T-helper 2 cell treated with Interferon-gamma antibody and Interleukin-4, amounts not matched to agents 5 μg/mL and 100 μg/mL, for 36 hours (primary cell): ENCODE measurements at regions not wholly inside any gene's neighbourhood (a gene's known extent, or its start where the extent isn't known, plus 50 kb on each side); places are given as distances from the start of the nearest gene placed in this dataset.
"Not testable (repeated sequence)": the region's sequence is repeated elsewhere in the genome, so short reads cannot be mapped to it uniquely, and the experiment has no call there.

Source experiments
- DNase-seq: peaks from one replicate; pipeline ENCODE4 v3.0.0; 2021; ENCODE audit warnings: low spot score
- H3K27ac Mint-ChIP-seq: one replicate; pipeline ENCODE4 v1.8.0; 2021; ENCODE audit warnings: mild to moderate bottlenecking, mixed read lengths
- H3K27me3 Mint-ChIP-seq: one replicate; pipeline ENCODE4 v1.8.0; 2021; ENCODE audit warnings: low read depth, mixed read lengths
- H3K36me3 Mint-ChIP-seq: one replicate; pipeline ENCODE4 v1.8.0; 2021; ENCODE audit warnings: low read depth, mixed read lengths
- H3K4me1 Mint-ChIP-seq: one replicate; pipeline ENCODE4 v1.8.0; 2021; ENCODE audit warnings: low read depth, mixed read lengths
- H3K4me3 Mint-ChIP-seq: one replicate; pipeline ENCODE4 v1.8.0; 2022; ENCODE audit warnings: mild to moderate bottlenecking, moderate library complexity, mixed read lengths
- H3K9me3 Mint-ChIP-seq: one replicate; pipeline ENCODE4 v1.8.0; 2021; ENCODE audit warnings: mixed read lengths

DNA sequence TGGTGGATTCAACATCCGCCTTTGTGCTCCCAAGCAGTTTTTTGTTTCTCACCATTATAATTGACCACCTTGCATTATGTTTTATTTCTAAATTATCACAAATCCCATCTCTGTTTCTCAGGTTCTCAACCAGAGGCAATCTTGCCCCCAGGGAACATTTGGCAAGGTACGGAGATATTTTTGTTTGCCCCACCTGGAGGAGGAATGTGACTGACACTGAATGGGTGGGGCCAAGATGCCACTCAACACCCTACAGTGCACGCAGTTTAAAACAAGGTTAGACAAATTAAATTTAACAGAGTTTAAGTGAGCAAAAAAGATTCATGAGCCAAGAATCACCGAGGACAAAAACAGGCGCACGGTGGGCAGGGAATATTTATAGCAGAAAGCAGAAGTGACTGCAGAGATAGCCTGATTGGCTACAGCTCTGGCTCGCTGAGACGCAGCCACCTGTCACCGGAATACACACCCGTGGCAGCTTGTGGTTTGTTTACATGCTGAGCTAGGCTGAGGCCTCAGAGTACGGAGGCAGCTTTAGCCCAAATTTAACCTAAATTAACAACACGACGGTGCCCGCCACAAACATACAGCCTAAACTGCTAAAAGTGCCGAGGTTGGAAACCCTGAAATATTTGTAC lies 150.0 kb upstream of the ALKAL2 start:
- Mint-ChIP-seq H3K27ac (peak overlapping the region; percentile 87), H3K27me3 (peaks cover 4% of the 10 kb centered on the region), H3K9me3 (no peaks in the 10 kb centered on the region), H3K4me3 (peak overlapping the region; percentile 83), H3K4me1 (peaks cover 23% of the 10 kb centered on the region), H3K36me3 (no peaks in the 10 kb centered on the region)
- DNase-seq: peak; percentile 44

DNA sequence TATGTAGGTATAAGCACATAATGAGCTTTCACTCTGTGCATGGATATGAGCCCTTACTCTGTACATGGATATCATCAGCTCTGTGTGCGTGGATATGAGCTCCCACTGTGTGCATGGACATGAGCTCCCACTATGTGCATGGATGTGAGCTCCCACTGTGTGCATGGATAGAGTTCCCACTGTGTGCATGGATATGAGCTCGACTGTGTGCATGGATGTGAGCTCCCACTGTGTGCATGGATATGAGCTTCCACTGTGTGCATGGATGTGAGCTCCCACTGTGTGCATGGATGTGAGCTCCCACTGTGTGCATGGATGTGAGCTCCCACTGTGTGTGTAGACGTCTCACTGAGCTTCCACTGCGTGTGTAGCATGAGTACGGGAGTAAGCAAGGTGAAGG lies 149.3 kb upstream of the ALKAL2 start:
- DNase-seq: no peak
- peak overlapping the region; percentile 45 for H3K27ac Mint-ChIP-seq
- peak overlapping the region; percentile 83 for H3K4me3 Mint-ChIP-seq
- no peaks in the 10 kb centered on the region for H3K9me3 Mint-ChIP-seq
- H3K27me3 Mint-ChIP-seq: peaks cover 4% of the 10 kb centered on the region
- peaks cover 23% of the 10 kb centered on the region for H3K4me1 Mint-ChIP-seq
- H3K36me3 Mint-ChIP-seq: no peaks in the 10 kb centered on the region

DNA sequence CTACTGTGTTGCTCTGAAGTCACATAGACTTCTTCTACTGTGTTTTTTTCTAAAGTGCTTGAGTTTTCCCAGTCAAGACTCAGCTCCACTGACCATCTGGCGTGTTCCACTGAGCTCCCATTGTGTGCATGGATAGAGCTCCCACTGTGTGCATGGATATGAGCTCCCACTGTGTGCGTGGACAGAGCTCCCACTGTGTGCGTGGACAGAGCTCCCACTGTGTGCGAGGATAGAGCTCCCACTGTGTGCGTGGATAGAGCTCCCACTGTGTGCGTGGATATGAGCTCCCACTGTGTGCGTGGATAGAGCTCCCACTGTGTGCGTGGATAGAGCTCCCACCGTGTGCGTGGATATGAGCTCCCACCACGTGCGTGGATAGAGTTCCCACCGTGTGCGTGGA lies 148.3 kb upstream of the ALKAL2 start:
- H3K27me3 Mint-ChIP-seq: peaks cover 4% of the 10 kb centered on the region

DNA sequence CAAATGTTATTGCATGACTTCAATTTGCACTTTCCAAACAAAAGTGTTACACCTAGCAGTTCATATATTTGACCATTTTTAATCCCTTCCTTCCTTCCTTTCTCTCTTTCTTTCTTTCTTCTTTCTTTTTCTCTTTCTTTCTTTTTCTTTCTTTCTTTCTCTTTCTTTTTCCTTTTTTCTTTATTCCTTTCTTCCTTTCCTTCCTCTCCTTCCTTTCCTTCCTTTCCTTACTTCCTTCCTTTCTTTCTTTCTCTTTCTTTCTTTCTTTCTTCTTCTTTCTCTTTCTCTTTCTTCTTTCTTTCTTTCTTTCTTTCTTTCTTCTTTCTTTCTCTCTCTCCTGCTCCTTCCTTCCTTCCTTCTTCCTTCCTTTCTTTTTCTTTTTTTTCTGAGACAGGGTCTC lies 146.7 kb upstream of the ALKAL2 start:
- H3K36me3 Mint-ChIP-seq: peaks cover 2% of the 10 kb centered on the region
- H3K4me1 Mint-ChIP-seq: peaks cover 34% of the 10 kb centered on the region
- peaks cover 4% of the 10 kb centered on the region for H3K9me3 Mint-ChIP-seq
- no peak for DNase-seq
- no peak overlapping the region for H3K4me3 Mint-ChIP-seq
- H3K27ac Mint-ChIP-seq: no peak overlapping the region
- H3K27me3 Mint-ChIP-seq: peaks cover 4% of the 10 kb centered on the region

More for the DNA sequence above, 148.3 kb upstream of the ALKAL2 start:
- no peak overlapping the region for H3K4me3 Mint-ChIP-seq
- H3K9me3 Mint-ChIP-seq: no peaks in the 10 kb centered on the region
- peaks cover 23% of the 10 kb centered on the region for H3K4me1 Mint-ChIP-seq
- H3K36me3 Mint-ChIP-seq: no peaks in the 10 kb centered on the region
- DNase-seq: no peak
- no peak overlapping the region for H3K27ac Mint-ChIP-seq

DNA sequence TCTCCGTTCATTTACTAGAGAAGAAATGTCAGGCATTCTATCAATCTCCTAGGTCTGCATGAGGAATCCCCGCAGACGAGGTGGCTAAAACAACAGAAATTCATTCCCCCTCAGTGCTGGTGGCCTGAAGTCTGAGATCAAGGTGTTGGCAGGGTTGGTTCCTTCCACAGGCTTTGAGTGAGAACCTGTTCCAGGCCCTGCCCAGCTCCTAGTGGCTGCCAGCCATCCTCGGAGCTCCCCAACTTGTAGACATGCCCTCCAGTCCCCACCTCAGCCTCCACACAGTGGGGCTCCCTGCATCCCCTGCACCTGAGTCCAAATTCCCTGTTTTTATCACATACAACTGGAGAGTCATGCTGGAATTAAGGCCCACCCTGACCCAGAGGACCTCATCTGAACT lies 145.3 kb upstream of the ALKAL2 start:
- Mint-ChIP-seq H3K36me3 (peaks cover 2% of the 10 kb centered on the region), H3K27me3 (peaks cover 4% of the 10 kb centered on the region), H3K4me3 (no peak overlapping the region), H3K9me3 (peaks cover 4% of the 10 kb centered on the region), H3K4me1 (peaks cover 36% of the 10 kb centered on the region), H3K27ac (no peak overlapping the region)
- DNase-seq: no peak

DNA sequence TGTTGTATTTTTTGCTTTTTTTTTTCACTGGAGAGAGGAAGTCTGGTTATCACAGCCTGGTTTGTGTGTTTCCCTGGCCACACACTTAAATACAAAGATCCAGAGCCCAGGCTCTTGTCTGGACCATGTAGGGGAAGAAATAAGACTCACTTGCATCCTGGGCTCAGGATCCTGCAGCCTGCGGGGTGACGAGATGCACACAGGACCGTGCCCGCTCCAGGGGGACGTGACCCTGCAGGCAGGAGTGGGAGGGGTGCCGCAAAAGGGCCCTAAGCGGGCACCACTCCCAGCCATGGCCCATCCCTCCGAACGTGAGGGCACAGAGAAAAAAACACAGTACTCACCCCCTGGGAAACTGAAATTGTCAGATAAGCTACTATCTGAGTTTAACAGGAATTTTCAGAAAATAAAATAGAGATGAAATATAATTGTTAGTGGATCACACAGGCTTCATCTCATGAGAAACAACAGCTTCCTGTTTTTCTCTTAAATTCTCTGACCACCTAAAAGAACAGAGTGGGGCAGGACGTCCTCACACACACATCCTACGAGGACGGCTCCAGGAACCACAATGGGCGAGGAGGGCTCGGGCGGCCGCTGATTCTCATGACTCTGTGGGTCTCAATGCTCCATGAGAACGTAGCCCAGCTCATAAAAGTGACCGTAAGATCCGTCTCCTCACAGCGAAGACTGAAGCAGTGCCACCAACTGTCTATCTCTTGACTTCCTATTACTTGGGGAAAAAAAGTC lies 142.6 kb upstream of the ALKAL2 start:
- DNase-seq: no peak
- Mint-ChIP-seq H3K9me3 (peaks cover 4% of the 10 kb centered on the region), H3K27ac (peak overlapping the region; percentile 85), H3K4me3 (peak overlapping the region; percentile 72), H3K36me3 (peaks cover 2% of the 10 kb centered on the region), H3K27me3 (peaks cover 4% of the 10 kb centered on the region), H3K4me1 (peaks cover 27% of the 10 kb centered on the region)

DNA sequence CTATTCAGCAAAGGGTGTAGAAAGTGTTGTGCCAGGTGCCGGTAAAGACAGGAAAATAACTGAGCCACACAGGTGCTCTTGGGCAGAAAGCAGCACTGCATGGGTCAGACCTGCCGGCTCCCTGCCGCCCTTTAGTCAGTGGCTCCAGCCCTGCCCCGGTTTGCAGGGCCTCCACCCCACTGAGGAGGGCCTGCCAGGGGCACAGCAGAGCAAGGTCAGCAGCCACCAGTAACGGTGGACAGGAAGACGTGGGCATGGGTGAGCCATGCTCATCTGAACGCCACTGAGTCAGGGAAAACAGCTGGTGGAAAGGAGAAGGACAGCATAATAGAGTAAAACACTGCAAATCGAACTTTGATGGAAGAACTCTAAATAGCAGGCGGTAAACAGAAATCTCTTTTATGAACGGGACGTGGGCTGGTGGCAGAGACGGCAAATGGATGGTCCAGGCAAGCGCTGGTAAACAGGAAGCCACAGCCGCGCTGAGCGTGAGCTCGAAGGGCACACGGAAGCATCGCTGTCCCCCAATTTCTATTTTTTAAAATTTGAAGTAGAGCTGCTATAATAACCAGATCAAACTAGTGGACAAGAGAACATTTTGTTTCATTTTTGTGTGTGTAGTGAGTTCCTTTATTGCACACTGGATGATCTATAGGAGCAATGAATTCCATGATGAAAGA lies 141.8 kb upstream of the ALKAL2 start:
- H3K36me3 Mint-ChIP-seq: peaks cover 2% of the 10 kb centered on the region
- H3K27ac Mint-ChIP-seq: peak overlapping the region; percentile 85
- DNase-seq: no peak
- peaks cover 4% of the 10 kb centered on the region for H3K9me3 Mint-ChIP-seq
- peaks cover 25% of the 10 kb centered on the region for H3K4me1 Mint-ChIP-seq
- peak overlapping the region; percentile 72 for H3K4me3 Mint-ChIP-seq
- H3K27me3 Mint-ChIP-seq: peaks cover 4% of the 10 kb centered on the region

DNA sequence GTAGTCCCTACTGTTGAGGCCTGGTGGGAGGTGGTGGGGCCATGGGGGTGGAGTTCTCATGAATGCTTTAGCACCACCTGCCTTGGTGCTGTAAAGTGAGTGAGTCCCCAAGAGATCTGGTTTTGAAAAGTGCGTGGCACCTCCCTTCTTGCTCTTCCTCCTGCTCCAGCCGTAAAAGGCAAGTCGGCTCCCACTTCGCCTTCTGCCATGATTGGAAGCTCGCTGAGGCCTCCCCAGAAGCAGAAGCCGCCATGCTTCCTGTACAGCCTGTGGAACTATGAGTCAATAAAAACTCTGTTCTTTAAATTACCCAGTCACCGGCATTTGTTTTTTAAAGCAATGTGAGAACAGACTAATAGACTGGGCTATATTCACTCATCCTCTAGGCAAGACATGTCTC lies 141.3 kb upstream of the ALKAL2 start:
- H3K4me3 Mint-ChIP-seq: peak overlapping the region; percentile 72
- peaks cover 4% of the 10 kb centered on the region for H3K27me3 Mint-ChIP-seq
- peaks cover 2% of the 10 kb centered on the region for H3K36me3 Mint-ChIP-seq
- H3K4me1 Mint-ChIP-seq: peaks cover 23% of the 10 kb centered on the region
- peak overlapping the region; percentile 85 for H3K27ac Mint-ChIP-seq
- DNase-seq: no peak
- peaks cover 4% of the 10 kb centered on the region for H3K9me3 Mint-ChIP-seq

DNA sequence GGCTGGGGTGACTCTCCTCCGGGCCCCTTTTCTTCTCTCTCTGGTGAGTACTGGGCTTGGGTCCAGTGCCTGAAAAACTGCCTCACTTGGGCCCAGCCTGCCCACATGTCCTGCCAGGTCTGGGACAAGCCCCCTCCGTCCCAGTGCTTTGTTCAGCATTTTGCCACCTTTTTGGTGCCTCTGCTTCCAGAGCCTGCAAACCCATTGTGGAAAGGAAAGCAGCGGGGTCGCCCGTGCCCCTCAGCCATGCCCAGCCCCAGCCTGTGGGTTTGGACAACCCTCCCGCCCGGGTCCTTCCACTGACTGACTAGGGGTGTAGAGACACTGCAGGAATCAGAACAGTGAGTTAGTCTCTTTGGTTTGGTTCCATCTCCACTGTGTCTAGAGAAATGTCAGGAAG lies 140.7 kb upstream of the ALKAL2 start:
- H3K27me3 Mint-ChIP-seq: peaks cover 6% of the 10 kb centered on the region
- peaks cover 4% of the 10 kb centered on the region for H3K9me3 Mint-ChIP-seq
- H3K4me3 Mint-ChIP-seq: no peak overlapping the region
- H3K36me3 Mint-ChIP-seq: peaks cover 2% of the 10 kb centered on the region
- no peak overlapping the region for H3K27ac Mint-ChIP-seq
- DNase-seq: no peak
- peaks cover 22% of the 10 kb centered on the region for H3K4me1 Mint-ChIP-seq

DNA sequence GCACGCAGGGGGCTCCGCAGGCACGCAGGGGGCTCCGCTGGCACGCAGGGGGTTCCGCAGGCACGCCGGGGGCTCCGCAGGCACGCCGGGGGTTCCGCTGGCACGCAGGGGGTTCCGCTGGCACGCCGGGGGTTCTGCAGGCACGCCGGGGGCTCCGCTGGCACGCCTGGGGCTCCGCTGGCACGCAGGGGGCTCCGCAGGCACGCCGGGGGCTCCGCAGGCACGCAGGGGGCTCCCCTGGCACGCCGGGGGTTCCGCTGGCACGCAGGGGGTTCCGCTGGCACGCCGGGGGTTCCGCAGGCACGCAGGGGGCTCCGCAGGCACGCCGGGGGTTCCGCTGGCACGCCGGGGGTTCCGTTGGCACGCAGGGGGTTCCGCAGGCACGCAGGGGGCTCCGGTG lies 138.8 kb upstream of the ALKAL2 start:
- not testable (repeated sequence) for H3K9me3 Mint-ChIP-seq, H3K27ac Mint-ChIP-seq, DNase-seq, H3K36me3 Mint-ChIP-seq, H3K27me3 Mint-ChIP-seq, H3K4me3 Mint-ChIP-seq
- peaks cover 22% of the 10 kb centered on the region for H3K4me1 Mint-ChIP-seq

DNA sequence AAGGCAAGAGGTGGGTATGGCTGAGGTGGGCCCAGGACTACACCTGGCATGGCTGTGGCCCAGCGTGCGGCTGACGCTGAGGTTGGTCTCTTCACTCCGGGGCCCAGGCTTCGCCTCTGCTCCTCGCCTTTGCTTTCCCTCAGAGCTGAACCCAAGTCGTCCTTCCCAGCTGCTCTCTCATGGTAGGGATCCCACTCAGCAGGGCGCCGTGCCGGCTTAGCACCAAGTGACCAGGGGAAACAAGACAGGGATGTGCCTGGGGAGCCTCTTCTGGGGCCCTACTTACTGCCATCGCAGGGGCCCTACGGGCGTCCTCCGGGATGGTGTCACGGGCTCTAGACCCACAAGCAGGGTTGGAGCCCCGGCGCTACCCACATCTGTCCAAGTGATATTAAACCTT lies 138.1 kb upstream of the ALKAL2 start:
- Mint-ChIP-seq H3K4me1 (peaks cover 21% of the 10 kb centered on the region), H3K27me3 (peaks cover 3% of the 10 kb centered on the region), H3K4me3 (no peak overlapping the region)

DNA sequence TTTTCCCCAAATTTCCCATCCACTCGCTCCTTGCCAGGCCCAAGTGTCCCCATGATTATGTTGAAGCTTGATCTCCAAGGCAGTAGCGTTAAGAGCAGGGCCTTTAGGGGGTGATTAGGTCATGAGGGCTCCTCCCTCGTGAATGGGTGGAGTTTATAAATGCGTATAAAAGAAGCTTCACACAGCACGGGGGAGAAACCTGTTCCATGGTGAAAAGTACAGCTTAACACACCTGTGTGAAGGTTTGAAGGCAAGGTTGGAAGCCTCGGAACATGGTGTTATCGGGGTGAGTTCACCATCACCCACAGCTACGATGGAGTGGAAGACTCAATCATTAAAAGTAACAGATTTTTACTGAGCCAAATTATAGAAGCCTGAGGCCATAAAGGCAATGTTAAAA lies 137.4 kb upstream of the ALKAL2 start:
- Mint-ChIP-seq H3K36me3 (peaks cover 2% of the 10 kb centered on the region), H3K27ac (no peak overlapping the region), H3K9me3 (peaks cover 4% of the 10 kb centered on the region), H3K4me3 (no peak overlapping the region), H3K27me3 (peaks cover 3% of the 10 kb centered on the region), H3K4me1 (peaks cover 14% of the 10 kb centered on the region)
- DNase-seq: no peak

More for the DNA sequence above, 138.1 kb upstream of the ALKAL2 start:
- no peak for DNase-seq
- Mint-ChIP-seq H3K36me3 (peaks cover 2% of the 10 kb centered on the region), H3K27ac (no peak overlapping the region), H3K9me3 (peaks cover 4% of the 10 kb centered on the region)

DNA sequence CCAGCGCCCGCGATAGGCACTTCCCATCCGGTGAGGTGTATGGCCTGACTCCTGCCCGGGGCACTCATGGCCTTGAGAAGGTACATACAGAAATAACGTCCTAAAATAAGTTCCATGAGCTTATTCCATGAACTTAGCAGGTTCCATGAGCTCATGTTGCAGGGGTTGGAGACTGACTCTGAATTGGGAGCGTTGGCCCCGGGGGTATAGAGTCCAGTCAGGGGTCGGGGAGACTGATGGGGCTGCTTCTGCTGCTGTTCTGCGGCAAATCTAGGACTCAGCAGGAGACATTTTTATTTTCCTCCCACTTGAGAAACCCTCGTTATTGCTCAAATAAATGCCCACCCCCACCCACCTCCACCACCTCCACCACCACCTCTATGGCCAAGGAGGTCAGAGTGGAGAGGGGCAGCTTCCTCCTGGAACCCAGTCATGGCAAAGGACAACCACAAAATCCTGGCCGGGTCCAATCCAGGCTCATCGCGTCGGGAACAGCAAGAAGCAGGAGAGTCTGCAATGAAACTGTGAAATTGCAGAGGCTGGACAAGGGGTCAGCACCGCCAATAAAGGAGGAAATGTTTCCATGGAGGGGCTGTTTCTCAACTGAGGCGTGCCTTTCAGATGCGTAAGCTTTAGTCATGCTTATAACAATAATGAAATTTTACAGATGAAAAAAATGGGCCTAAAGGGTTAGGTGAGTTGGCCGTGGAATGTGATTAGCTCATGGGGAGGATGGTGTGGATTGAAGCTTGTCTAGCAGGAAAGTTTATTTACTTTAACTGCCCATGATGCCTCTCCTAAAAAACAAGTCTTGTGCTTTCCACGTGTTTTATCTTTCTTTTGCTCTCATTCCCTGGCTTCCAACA lies 136.6 kb upstream of the ALKAL2 start:
- Mint-ChIP-seq H3K27ac (no peak overlapping the region), H3K4me1 (peaks cover 7% of the 10 kb centered on the region), H3K9me3 (no peaks in the 10 kb centered on the region), H3K27me3 (peaks cover 3% of the 10 kb centered on the region), H3K4me3 (no peak overlapping the region), H3K36me3 (no peaks in the 10 kb centered on the region)
- no peak for DNase-seq
